ENCODE measurements at regions not wholly inside any gene's neighbourhood (a gene's known extent, or its start where the extent isn't known, plus 50 kb on each side); places are given as distances from the start of the nearest gene placed in this dataset.

- no peak overlapping the region for H3K9ac ChIP-seq (ENCODE audit: insufficient read depth, low read depth, low read length)
- ATAC-seq = no peak
- in situ Hi-C loops (cut with HindIII; ENCODE audit: extremely low pct_ligation_motif_present, low pct_unique_long_range_greater_than_20kb) = no loop called here
- H4K20me1 ChIP-seq (ENCODE audit: insufficient read depth, low read length) = no peaks in the 10 kb centered on the region
- POLR2A ChIA-PET = no interaction called here
- WGBS (ENCODE audit: low lambda C conversion rate) = 0% methylated on average over 1 of the region's 1 CpG
- TF ChIP-seq CEBPG (CRISPR knock-in tag; IDR thresholded peaks at IDR 0.05) = no peak
- no peak for TF ChIP-seq ZNF773 (CRISPR knock-in tag; IDR thresholded peaks at IDR 0.05; ENCODE audit: borderline replicate concordance)
- no peak for TF ChIP-seq RBM39 (IDR thresholded peaks at IDR 0.05; ENCODE audit: low read depth, low read length, poor library complexity, severe bottlenecking)
- no peak for TF ChIP-seq YEATS2 (CRISPR knock-in tag; IDR thresholded peaks at IDR 0.05; ENCODE audit: borderline replicate concordance)
- no peak for TF ChIP-seq ASH2L (IDR thresholded peaks at IDR 0.05; ENCODE audit: insufficient read length, low read depth, low read length)
- TF ChIP-seq CENPX (CRISPR knock-in tag; IDR thresholded peaks at IDR 0.05) = no peak
- H3K4me2 ChIP-seq (ENCODE audit: low read depth, low read length) = no peak overlapping the region
- FAIRE-seq = no peak
- intact Hi-C loops (cut with micrococcal nuclease; ENCODE audit: unreplicated experiment) = no loop called here
- no peak overlapping the region for H2AFZ ChIP-seq (ENCODE audit: low read length)
- no peak overlapping the region for H3K4me3 ChIP-seq (replicated peaks in 1 of 3; ENCODE audit: insufficient read depth in 1 of 3, low read depth in 2 of 3, low read length in 3 of 3)
- H3K4me1 ChIP-seq (ENCODE audit: insufficient read depth, low read length) = no peaks in the 10 kb centered on the region
- BruUV-seq (replicated peaks) = no TSS peak
- no peaks in the 10 kb centered on the region for H3K79me2 ChIP-seq (ENCODE audit: insufficient read depth, low read length)
- H3K27me3 ChIP-seq (ENCODE audit: control insufficient read depth in 1 of 2, insufficient read depth in 2 of 2, low read length in 2 of 2) = no peaks in the 10 kb centered on the region
- no peak for DNase-seq (ENCODE audit: low spot score)
- no peaks in the 10 kb centered on the region for H3K36me3 ChIP-seq (replicated peaks in 1 of 2; ENCODE audit: control insufficient read depth in 1 of 2, insufficient read depth in 2 of 2, low read length in 2 of 2)
- no peaks in the 10 kb centered on the region for H3K9me3 ChIP-seq (ENCODE audit: low read length)
- CTCF ChIA-PET (ENCODE audit: low intra/inter-chr PET ratio, low total read pairs) = no interaction called here
- H3K27ac ChIP-seq (ENCODE audit: extremely low read length, insufficient read depth, low read length) = no peak overlapping the region
Measured at GRCh38 chr6:103769431-103769830, 1090.3 kb downstream of the HACE1 start.

- H3K27ac ChIP-seq (ENCODE audit: extremely low read length, insufficient read depth, low read length) = no peak overlapping the region
- under 1% methylated on average over 7 of the region's 7 CpGs for WGBS (ENCODE audit: low lambda C conversion rate)
Measured at GRCh38 chr6:103750603-103751002, 1109.1 kb downstream of the HACE1 start.

More at GRCh38 chr6:103750603-103751002, 1109.1 kb downstream of the HACE1 start:
- DNase-seq (ENCODE audit: low spot score) (no peak), ATAC-seq (no peak), FAIRE-seq (no peak)
- Histone ChIP-seq H2AFZ (ENCODE audit: low read length) (peak overlapping the region; percentile 27), H3K4me1 (ENCODE audit: insufficient read depth, low read length) (no peaks in the 10 kb centered on the region), H3K4me2 (ENCODE audit: low read depth, low read length) (no peak overlapping the region), H3K9me3 (ENCODE audit: low read length) (no peaks in the 10 kb centered on the region), H3K79me2 (ENCODE audit: insufficient read depth, low read length) (no peaks in the 10 kb centered on the region), H3K4me3 (replicated peaks in 1 of 3; ENCODE audit: insufficient read depth in 1 of 3, low read depth in 2 of 3, low read length in 3 of 3) (no peak overlapping the region), H3K9ac (ENCODE audit: insufficient read depth, low read depth, low read length) (no peak overlapping the region), H3K36me3 (replicated peaks in 1 of 2; ENCODE audit: control insufficient read depth in 1 of 2, insufficient read depth in 2 of 2, low read length in 2 of 2) (no peaks in the 10 kb centered on the region), H4K20me1 (ENCODE audit: insufficient read depth, low read length) (no peaks in the 10 kb centered on the region), H3K27me3 (ENCODE audit: control insufficient read depth in 1 of 2, insufficient read depth in 2 of 2, low read length in 2 of 2) (no peaks in the 10 kb centered on the region)
- ChIA-PET CTCF (ENCODE audit: low intra/inter-chr PET ratio, low total read pairs) (no interaction called here), POLR2A (no interaction called here)
- in situ Hi-C loops (cut with HindIII; ENCODE audit: extremely low pct_ligation_motif_present, low pct_unique_long_range_greater_than_20kb) = no loop called here
- no TSS peak for BruUV-seq (replicated peaks)
- no peak for TF ChIP-seq POLR2AphosphoS5 (IDR thresholded peaks at IDR 0.05; ENCODE audit: low read depth, low read length)
- no peak for TF ChIP-seq ZNF777 (CRISPR knock-in tag; IDR thresholded peaks at IDR 0.05)
- TF ChIP-seq, protein P1, sequence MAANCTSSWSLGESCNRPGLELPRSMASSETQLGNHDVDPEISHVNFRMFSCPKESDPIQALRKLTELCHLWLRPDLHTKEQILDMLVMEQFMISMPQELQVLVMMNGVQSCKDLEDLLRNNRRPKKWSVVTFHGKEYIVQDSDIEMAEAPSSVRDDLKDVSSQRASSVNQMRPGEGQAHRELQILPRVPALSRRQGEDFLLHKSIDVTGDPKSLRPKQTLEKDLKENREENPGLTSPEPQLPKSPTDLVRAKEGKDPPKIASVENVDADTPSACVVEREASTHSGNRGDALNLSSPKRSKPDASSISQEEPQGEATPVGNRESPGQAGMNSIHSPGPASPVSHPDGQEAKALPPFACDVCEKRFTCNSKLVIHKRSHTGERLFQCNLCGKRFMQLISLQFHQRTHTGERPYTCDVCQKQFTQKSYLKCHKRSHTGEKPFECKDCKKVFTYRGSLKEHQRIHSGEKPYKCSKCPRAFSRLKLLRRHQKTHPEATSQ (CRISPR knock-in tag; IDR thresholded peaks at IDR 0.05; ENCODE audit: borderline replicate concordance) = no peak
- no peak for TF ChIP-seq SMYD3 (CRISPR knock-in tag; IDR thresholded peaks at IDR 0.05)
- intact Hi-C loops (cut with micrococcal nuclease; ENCODE audit: unreplicated experiment) = no loop called here

All from HepG2 (cell line).